ENCODE measurements at regions not wholly inside any gene's neighbourhood (a gene's known extent, or its start where the extent isn't known, plus 50 kb on each side); places are given as distances from the start of the nearest gene placed in this dataset.

DNA sequence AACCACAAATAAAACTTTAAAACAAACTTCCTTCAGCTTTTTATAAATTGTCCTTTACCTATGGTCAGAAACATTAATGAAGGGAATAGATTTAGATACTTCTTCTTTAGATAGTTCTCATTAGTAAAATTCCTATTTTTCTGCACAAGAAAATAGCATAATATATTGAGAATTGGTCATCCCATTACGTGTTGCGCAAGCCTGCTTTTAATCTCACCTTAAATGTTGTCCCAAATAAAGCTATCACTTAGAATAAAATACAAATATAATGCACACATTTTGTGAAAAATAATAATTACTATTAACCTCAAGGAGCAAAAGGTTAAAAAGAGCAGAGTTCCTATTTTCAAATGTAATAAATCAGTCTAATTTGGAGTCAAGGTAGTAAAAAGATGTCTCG, 95.2 kb upstream of the TTC29 start:
- Histone ChIP-seq H3K36me3 (ENCODE audit: control insufficient read depth in 1 of 2, insufficient read depth in 2 of 2, low read length in 2 of 2) (no peaks in the 10 kb centered on the region), H2AFZ (ENCODE audit: insufficient read depth, low read length, poor library complexity) (no peak overlapping the region), H3K4me3 (ENCODE audit: low read depth, low read length) (no peak overlapping the region), H3K4me2 (ENCODE audit: low read length) (no peak overlapping the region), H3K27me3 (ENCODE audit: insufficient read depth, low read length) (no peaks in the 10 kb centered on the region), H3K27ac (ENCODE audit: low read depth, low read length) (no peak overlapping the region), H3K79me1 (ENCODE audit: low read length) (peaks cover 5% of the 10 kb centered on the region), H3K23ac (ENCODE audit: low read length) (no peak overlapping the region), H3K9ac (ENCODE audit: low read length) (no peak overlapping the region), H3K79me2 (ENCODE audit: control insufficient read depth, insufficient read depth, low read length, poor library complexity) (no peaks in the 10 kb centered on the region), H3K18ac (ENCODE audit: low read length) (no peak overlapping the region), H2BK5ac (ENCODE audit: low read depth, low read length, poor library complexity) (no peak overlapping the region), H3K9me3 (ENCODE audit: insufficient read depth, low read depth, low read length) (no peaks in the 10 kb centered on the region), H3K14ac (ENCODE audit: low read length) (no peak overlapping the region), H2BK12ac (ENCODE audit: low read length) (no peak overlapping the region), H4K8ac (ENCODE audit: low read depth, low read length) (no peak overlapping the region), H3K4ac (ENCODE audit: low read depth, low read length) (no peak overlapping the region), H2BK120ac (ENCODE audit: insufficient read depth, low read length, poor library complexity) (no peak overlapping the region), H2AK5ac (ENCODE audit: low read length) (no peak overlapping the region), H4K12ac (ENCODE audit: low read depth, low read length) (no peak overlapping the region), H3K4me1 (ENCODE audit: control insufficient read depth in 1 of 2, insufficient read depth in 2 of 2, low read length in 2 of 2) (no peaks in the 10 kb centered on the region), H4K91ac (ENCODE audit: low read depth, low read length) (no peak overlapping the region)
- WGBS (ENCODE audit: extremely low coverage, insufficient coverage, insufficient read length) = no CpG with 5 or more reads among the region's 3 CpGs
- no peak for DNase-seq

DNA sequence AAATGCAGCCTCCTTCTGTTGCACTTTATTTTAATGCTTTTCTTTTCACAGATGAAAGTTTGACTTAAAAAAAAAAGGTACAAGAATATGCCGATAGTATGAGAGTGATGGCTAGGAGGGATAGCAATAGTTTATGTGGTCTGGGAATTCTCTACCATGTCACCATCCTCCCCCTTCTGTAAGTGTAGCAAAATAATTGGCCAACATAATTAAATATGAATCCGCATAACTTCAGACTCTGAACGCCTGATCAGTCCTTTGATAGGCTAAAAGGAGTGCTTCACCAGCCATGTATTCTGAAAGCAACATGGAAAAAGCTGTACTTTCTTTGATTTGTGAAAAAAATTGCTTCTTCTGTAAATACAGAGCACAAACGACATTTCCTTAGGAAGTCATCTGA, 95.7 kb upstream of the TTC29 start:
- DNase-seq = no peak
- no peak overlapping the region for H3K4me3 ChIP-seq (ENCODE audit: low read depth, low read length)

DNA sequence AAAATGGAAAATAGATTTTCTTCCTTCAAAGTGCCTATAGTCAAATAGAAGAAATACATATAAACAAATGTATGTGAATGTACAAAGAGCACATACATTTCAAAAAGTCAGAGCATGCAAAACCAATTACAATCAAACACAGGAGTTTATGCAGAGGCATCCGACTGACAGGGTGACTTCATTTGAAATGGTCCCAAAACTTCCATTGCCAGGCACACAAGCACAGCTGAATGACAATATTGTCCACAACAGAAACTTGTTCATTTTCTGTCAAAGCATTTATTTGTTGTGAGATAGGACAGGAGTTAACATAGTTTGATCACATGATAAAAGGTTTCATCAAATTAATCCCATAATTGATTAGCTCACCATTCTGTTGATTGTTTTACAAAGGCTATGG, 96.4 kb upstream of the TTC29 start:
- no peak overlapping the region for H4K91ac ChIP-seq (ENCODE audit: low read depth, low read length)
- no peaks in the 10 kb centered on the region for H3K9me3 ChIP-seq (ENCODE audit: insufficient read depth, low read depth, low read length)
- H3K36me3 ChIP-seq (ENCODE audit: control insufficient read depth in 1 of 2, insufficient read depth in 2 of 2, low read length in 2 of 2) = no peaks in the 10 kb centered on the region
- H3K23ac ChIP-seq (ENCODE audit: low read length) = no peak overlapping the region
- H3K79me1 ChIP-seq (ENCODE audit: low read length) = peaks cover 1% of the 10 kb centered on the region
- H4K8ac ChIP-seq (ENCODE audit: low read depth, low read length) = no peak overlapping the region
- H4K12ac ChIP-seq (ENCODE audit: low read depth, low read length) = no peak overlapping the region
- no peak overlapping the region for H3K9ac ChIP-seq (ENCODE audit: low read length)
- H2BK12ac ChIP-seq (ENCODE audit: low read length) = no peak overlapping the region
- no peak overlapping the region for H3K4ac ChIP-seq (ENCODE audit: low read depth, low read length)
- H3K27me3 ChIP-seq (ENCODE audit: insufficient read depth, low read length) = no peaks in the 10 kb centered on the region
- H2AFZ ChIP-seq (ENCODE audit: insufficient read depth, low read length, poor library complexity) = no peak overlapping the region
- no peak overlapping the region for H3K4me2 ChIP-seq (ENCODE audit: low read length)
- no peaks in the 10 kb centered on the region for H3K79me2 ChIP-seq (ENCODE audit: control insufficient read depth, insufficient read depth, low read length, poor library complexity)
- H3K18ac ChIP-seq (ENCODE audit: low read length) = no peak overlapping the region
- H3K4me3 ChIP-seq (ENCODE audit: low read depth, low read length) = no peak overlapping the region
- no CpG with 5 or more reads among the region's 1 CpG for WGBS (ENCODE audit: extremely low coverage, insufficient coverage, insufficient read length)
- DNase-seq = no peak
- H2BK5ac ChIP-seq (ENCODE audit: low read depth, low read length, poor library complexity) = no peak overlapping the region
- no peaks in the 10 kb centered on the region for H3K4me1 ChIP-seq (ENCODE audit: control insufficient read depth in 1 of 2, insufficient read depth in 2 of 2, low read length in 2 of 2)
- no peak overlapping the region for H3K14ac ChIP-seq (ENCODE audit: low read length)
- no peak overlapping the region for H3K27ac ChIP-seq (ENCODE audit: low read depth, low read length)
- no peak overlapping the region for H2BK120ac ChIP-seq (ENCODE audit: insufficient read depth, low read length, poor library complexity)
- H2AK5ac ChIP-seq (ENCODE audit: low read length) = no peak overlapping the region

More for the DNA sequence above, 95.7 kb upstream of the TTC29 start:
- Histone ChIP-seq H4K8ac (ENCODE audit: low read depth, low read length) (no peak overlapping the region), H3K27me3 (ENCODE audit: insufficient read depth, low read length) (no peaks in the 10 kb centered on the region), H3K18ac (ENCODE audit: low read length) (no peak overlapping the region), H3K27ac (ENCODE audit: low read depth, low read length) (no peak overlapping the region), H3K36me3 (ENCODE audit: control insufficient read depth in 1 of 2, insufficient read depth in 2 of 2, low read length in 2 of 2) (no peaks in the 10 kb centered on the region), H3K79me2 (ENCODE audit: control insufficient read depth, insufficient read depth, low read length, poor library complexity) (no peaks in the 10 kb centered on the region), H2BK5ac (ENCODE audit: low read depth, low read length, poor library complexity) (no peak overlapping the region), H3K4me1 (ENCODE audit: control insufficient read depth in 1 of 2, insufficient read depth in 2 of 2, low read length in 2 of 2) (no peaks in the 10 kb centered on the region), H3K4me2 (ENCODE audit: low read length) (no peak overlapping the region), H4K12ac (ENCODE audit: low read depth, low read length) (no peak overlapping the region), H3K79me1 (ENCODE audit: low read length) (peaks cover 2% of the 10 kb centered on the region), H3K4ac (ENCODE audit: low read depth, low read length) (no peak overlapping the region), H2AK5ac (ENCODE audit: low read length) (no peak overlapping the region), H3K9ac (ENCODE audit: low read length) (no peak overlapping the region), H4K91ac (ENCODE audit: low read depth, low read length) (no peak overlapping the region), H3K14ac (ENCODE audit: low read length) (no peak overlapping the region), H3K23ac (ENCODE audit: low read length) (no peak overlapping the region), H2BK12ac (ENCODE audit: low read length) (no peak overlapping the region), H2AFZ (ENCODE audit: insufficient read depth, low read length, poor library complexity) (no peak overlapping the region), H3K9me3 (ENCODE audit: insufficient read depth, low read depth, low read length) (no peaks in the 10 kb centered on the region), H2BK120ac (ENCODE audit: insufficient read depth, low read length, poor library complexity) (no peak overlapping the region)
- WGBS (ENCODE audit: extremely low coverage, insufficient coverage, insufficient read length) = no CpG with 5 or more reads among the region's 4 CpGs

DNA sequence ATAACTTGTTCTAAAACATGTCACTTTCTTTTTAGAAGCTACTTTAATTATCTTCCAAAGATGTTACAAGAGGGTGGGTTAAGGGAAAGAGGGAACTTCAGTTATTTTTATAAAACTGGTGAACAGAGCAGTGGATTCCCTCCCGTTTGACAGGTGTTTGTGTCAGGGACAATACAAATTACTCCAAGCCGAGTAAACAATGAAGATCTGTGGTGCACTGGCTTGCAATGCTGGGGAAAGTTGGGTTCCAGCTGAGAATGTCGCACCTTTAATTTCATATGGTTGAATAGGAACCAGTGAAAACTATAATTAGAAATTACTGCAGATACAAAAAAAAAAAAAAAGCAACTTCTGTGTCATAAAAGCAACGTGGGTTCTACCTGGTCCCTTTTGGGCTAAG, 98.6 kb upstream of the TTC29 start:
- no peak overlapping the region for H3K4me2 ChIP-seq (ENCODE audit: low read length)
- H3K79me2 ChIP-seq (ENCODE audit: control insufficient read depth, insufficient read depth, low read length, poor library complexity) = no peaks in the 10 kb centered on the region
- no peaks in the 10 kb centered on the region for H3K27me3 ChIP-seq (ENCODE audit: insufficient read depth, low read length)
- H3K9me3 ChIP-seq (ENCODE audit: insufficient read depth, low read depth, low read length) = no peaks in the 10 kb centered on the region
- H3K4me3 ChIP-seq (ENCODE audit: low read depth, low read length) = no peak overlapping the region
- H4K12ac ChIP-seq (ENCODE audit: low read depth, low read length) = no peak overlapping the region
- H3K36me3 ChIP-seq (ENCODE audit: control insufficient read depth in 1 of 2, insufficient read depth in 2 of 2, low read length in 2 of 2) = no peaks in the 10 kb centered on the region
- H2BK120ac ChIP-seq (ENCODE audit: insufficient read depth, low read length, poor library complexity) = no peak overlapping the region
- no peak overlapping the region for H2AFZ ChIP-seq (ENCODE audit: insufficient read depth, low read length, poor library complexity)
- no peak overlapping the region for H4K91ac ChIP-seq (ENCODE audit: low read depth, low read length)
- H3K4ac ChIP-seq (ENCODE audit: low read depth, low read length) = no peak overlapping the region
- no CpG with 5 or more reads among the region's 4 CpGs for WGBS (ENCODE audit: extremely low coverage, insufficient coverage, insufficient read length)
- no peak overlapping the region for H2BK5ac ChIP-seq (ENCODE audit: low read depth, low read length, poor library complexity)
- no peak overlapping the region for H3K9ac ChIP-seq (ENCODE audit: low read length)
- H3K23ac ChIP-seq (ENCODE audit: low read length) = no peak overlapping the region
- no peak overlapping the region for H4K8ac ChIP-seq (ENCODE audit: low read depth, low read length)
- no peaks in the 10 kb centered on the region for H3K79me1 ChIP-seq (ENCODE audit: low read length)
- no peaks in the 10 kb centered on the region for H3K4me1 ChIP-seq (ENCODE audit: control insufficient read depth in 1 of 2, insufficient read depth in 2 of 2, low read length in 2 of 2)
- H2AK5ac ChIP-seq (ENCODE audit: low read length) = no peak overlapping the region
- DNase-seq = no peak
- H3K18ac ChIP-seq (ENCODE audit: low read length) = no peak overlapping the region
- no peak overlapping the region for H3K14ac ChIP-seq (ENCODE audit: low read length)
- H2BK12ac ChIP-seq (ENCODE audit: low read length) = no peak overlapping the region
- H3K27ac ChIP-seq (ENCODE audit: low read depth, low read length) = no peak overlapping the region
